ENCODE measurements at regions not wholly inside any gene's neighbourhood (a gene's known extent, or its start where the extent isn't known, plus 50 kb on each side); places are given as distances from the start of the nearest gene placed in this dataset.
"Not testable (repeated sequence)": the region's sequence is repeated elsewhere in the genome, so short reads cannot be mapped to it uniquely, and the experiment has no call there.

- no peak for DNase-seq (ENCODE audit: low read depth, low spot score)
- CTCF ChIA-PET, result no interaction called here
- no peak for TF ChIP-seq CTCF (IDR thresholded peaks at IDR 0.05; ENCODE audit: insufficient read depth, low read length, missing control alignments)
- POLR2A ChIA-PET, result no interaction called here
- no peak overlapping the region for H3K4me3 ChIP-seq (ENCODE audit: low read depth, low read length)
These were observed 64.7 kb upstream of the EDAR start for GRCh38 chr2:109053716-109054115.

GRCh38 chr2:109052922-109053321, 63.9 kb upstream of the EDAR start:
- no peak for DNase-seq (ENCODE audit: low read depth, low spot score)
- ChIA-PET CTCF (no interaction called here), POLR2A (no interaction called here)
- no peak overlapping the region for H3K4me3 ChIP-seq (ENCODE audit: low read depth, low read length)
- TF ChIP-seq CTCF (IDR thresholded peaks at IDR 0.05; ENCODE audit: insufficient read depth, low read length, missing control alignments), result no peak

GRCh38 chr2:109049022-109049421, 60.0 kb upstream of the EDAR start:
- no peak for DNase-seq (ENCODE audit: low read depth, low spot score)
- H3K4me3 ChIP-seq (ENCODE audit: low read depth, low read length), result no peak overlapping the region
- TF ChIP-seq CTCF (IDR thresholded peaks at IDR 0.05; ENCODE audit: insufficient read depth, low read length, missing control alignments), result no peak
- CTCF ChIA-PET, result interaction anchor here (1.2 to 1.8 kb wide), 2 partner anchors 13 to 461 kb away, joined by 4 read pairs; no protein-coding TSS in a partner anchor
- POLR2A ChIA-PET, result no interaction called here

DNA sequence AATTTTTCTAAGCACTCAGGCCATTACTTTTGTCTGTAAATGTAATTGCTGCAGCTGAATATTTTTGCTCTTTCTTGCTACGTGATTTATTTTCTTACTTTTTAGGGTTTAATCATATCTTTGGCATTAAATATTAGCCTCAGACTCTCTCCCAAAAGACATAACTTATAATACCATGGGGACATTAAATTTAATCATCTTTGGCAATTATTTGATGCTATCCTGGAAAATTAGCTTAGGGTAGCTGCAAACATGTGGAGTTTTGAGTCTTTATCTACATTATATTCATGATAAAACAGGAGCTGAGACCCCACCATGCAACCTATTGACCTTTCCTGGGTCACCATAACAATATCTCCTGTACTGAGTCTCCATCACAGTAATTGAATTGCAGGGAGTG, 59.1 kb upstream of the EDAR start:
- ChIA-PET CTCF (interaction anchor here (1.2 to 1.8 kb wide), 2 partner anchors 12 to 462 kb away, joined by 4 read pairs; no protein-coding TSS in a partner anchor), POLR2A (interaction anchor here (0.7 kb wide), 1 partner anchor 79 kb away, joined by 3 read pairs; no protein-coding TSS in a partner anchor)

DNA sequence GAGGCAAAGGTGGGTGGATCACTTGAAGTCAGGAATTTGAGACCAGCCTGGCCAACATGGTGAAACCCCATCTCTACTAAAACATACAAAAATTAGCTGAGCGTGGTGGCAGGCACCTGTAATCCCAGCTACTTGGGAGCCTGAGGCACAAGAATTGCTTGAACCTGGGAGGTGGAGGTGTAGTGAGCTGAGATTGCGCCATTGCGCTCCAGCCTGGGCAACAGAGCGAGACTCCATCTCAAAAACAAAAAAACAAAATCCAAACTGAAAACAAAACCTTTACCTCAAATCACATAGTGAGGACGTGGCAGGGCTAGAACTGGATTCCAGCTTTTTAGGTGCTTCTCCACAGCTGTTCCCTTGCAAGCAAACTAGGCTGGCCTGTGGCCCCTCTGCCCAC, 58.5 kb upstream of the EDAR start:
- ChIA-PET CTCF (interaction anchor here (1.8 kb wide), 1 partner anchor 463 kb away, joined by 4 read pairs; no protein-coding TSS in a partner anchor), POLR2A (interaction anchor here (0.7 kb wide), 1 partner anchor 79 kb away, joined by 3 read pairs; no protein-coding TSS in a partner anchor)
- not testable (repeated sequence) for DNase-seq (ENCODE audit: low read depth, low spot score); H3K4me3 ChIP-seq (ENCODE audit: low read depth, low read length)

More for the DNA sequence above, 59.1 kb upstream of the EDAR start:
- no peak for TF ChIP-seq CTCF (IDR thresholded peaks at IDR 0.05; ENCODE audit: insufficient read depth, low read length, missing control alignments)
- no peak overlapping the region for H3K4me3 ChIP-seq (ENCODE audit: low read depth, low read length)
- DNase-seq (ENCODE audit: low read depth, low spot score), result no peak

DNA sequence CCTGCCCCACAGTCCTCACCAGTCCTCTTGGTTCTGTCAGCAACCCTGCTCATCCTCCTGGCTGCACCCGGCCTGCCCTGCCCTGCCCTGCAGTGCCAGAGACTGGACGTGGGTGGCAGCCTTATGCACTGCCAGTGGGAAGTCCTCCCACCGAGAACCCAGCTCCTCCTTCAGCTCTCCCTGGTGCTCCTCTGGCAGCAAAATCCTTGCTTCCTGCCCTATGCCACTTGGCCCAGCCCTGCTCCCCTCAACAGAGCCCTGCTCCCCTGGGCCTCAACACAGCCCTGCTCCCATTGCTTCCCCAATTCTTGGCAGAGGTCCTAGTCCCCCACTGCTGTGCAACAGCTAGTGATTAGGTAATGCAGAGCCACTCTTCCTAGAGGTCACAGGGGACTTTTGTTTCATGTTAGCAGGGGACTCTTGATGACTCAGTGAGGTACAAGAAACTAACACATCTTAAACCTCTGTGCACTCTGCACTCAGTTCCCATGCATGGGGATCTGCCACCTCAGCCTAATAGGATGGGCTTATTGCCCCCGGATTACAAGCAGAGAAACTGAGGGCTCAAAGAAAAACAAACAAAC, 58.0 kb upstream of the EDAR start:
- CTCF ChIA-PET, result interaction anchor here (1.8 kb wide), 1 partner anchor 463 kb away, joined by 4 read pairs; no protein-coding TSS in a partner anchor
- POLR2A ChIA-PET, result no interaction called here
- no peak for TF ChIP-seq CTCF (IDR thresholded peaks at IDR 0.05; ENCODE audit: insufficient read depth, low read length, missing control alignments)

DNA sequence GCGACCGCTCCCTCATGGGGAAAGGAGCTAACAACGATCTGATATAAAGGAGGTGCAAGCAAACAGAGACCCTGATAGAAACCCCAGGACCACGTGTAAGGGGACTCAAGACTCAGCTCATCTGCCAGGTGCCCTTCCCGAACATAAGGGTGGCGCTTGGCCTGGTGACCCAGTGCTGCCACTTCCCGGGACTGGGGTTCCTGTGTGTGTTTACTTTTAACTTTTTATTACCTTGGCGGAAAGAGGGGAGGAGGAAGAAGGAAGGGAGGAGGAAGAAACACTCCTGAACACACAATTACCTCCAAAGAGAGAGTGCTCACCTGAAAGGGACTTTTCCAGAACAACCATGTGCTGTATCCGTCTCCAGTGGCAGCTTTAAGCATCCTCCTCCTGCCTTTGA, 56.5 kb upstream of the EDAR start:
- CTCF ChIA-PET, result no interaction called here
- no peak overlapping the region for H3K4me3 ChIP-seq (ENCODE audit: low read depth, low read length)
- POLR2A ChIA-PET, result no interaction called here
- no peak for DNase-seq (ENCODE audit: low read depth, low spot score)
- TF ChIP-seq CTCF (IDR thresholded peaks at IDR 0.05; ENCODE audit: insufficient read depth, low read length, missing control alignments), result no peak

More for the DNA sequence above, 58.0 kb upstream of the EDAR start:
- DNase-seq (ENCODE audit: low read depth, low spot score), result no peak
- H3K4me3 ChIP-seq (ENCODE audit: low read depth, low read length), result no peak overlapping the region
